ENCODE measurements at regions not wholly inside any gene's neighbourhood (a gene's known extent, or its start where the extent isn't known, plus 50 kb on each side); places are given as distances from the start of the nearest gene placed in this dataset.

- H3K27ac ChIP-seq = peak overlapping the region; percentile 8 to 21
- TF ChIP-seq CTCF (IDR thresholded peaks at IDR 0.05) = no peak
- no peak overlapping the region for H3K4me3 ChIP-seq
- no peaks in the 10 kb centered on the region for H3K9me3 ChIP-seq
- intact Hi-C loops (cut with DNase I; ENCODE audit: low total_unique reads) = no loop called here
- H3K27me3 ChIP-seq = no peaks in the 10 kb centered on the region
- peaks cover 0 to 6% (median 2%) of the 10 kb centered on the region in 4 donors for H3K4me1 ChIP-seq
- no peaks in the 10 kb centered on the region for H3K36me3 ChIP-seq
- DNase-seq = peak in 1 of 2 donors; percentile 33
Measured at GRCh38 chr12:19979584-19979983, 388.8 kb upstream of the PDE3A start.

GRCh38 chr12:19981944-19982343 lies 386.4 kb upstream of the PDE3A start:
- intact Hi-C loops (cut with DNase I; ENCODE audit: low total_unique reads) = no loop called here
- Histone ChIP-seq H3K4me3 (no peak overlapping the region), H3K9me3 (no peaks in the 10 kb centered on the region), H3K27me3 (no peaks in the 10 kb centered on the region), H3K36me3 (no peaks in the 10 kb centered on the region), H3K4me1 (peaks cover 0 to 6% (median 2%) of the 10 kb centered on the region in 4 donors), H3K27ac (no peak overlapping the region)
- no peak for DNase-seq
- TF ChIP-seq CTCF (IDR thresholded peaks at IDR 0.05) = no peak

DNA sequence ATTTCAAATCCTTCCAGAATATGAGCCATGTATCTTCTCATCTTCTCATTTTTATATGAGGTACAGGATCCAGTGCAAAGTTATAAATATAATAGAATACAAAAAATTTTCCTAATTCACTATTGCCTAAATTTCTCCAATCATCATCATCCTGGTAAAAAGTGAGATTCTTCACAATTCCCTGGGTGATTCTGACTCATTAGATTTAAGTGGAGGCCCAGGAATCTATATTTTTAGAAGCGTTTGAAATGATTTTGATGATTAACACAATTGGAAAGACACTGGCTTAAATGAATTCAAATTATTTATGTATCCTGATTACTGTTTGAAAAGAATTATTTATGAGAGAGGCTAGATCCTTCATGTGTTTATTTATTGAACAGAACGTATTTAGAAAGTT lies 380.3 kb upstream of the PDE3A start:
- H3K36me3 ChIP-seq = no peaks in the 10 kb centered on the region
- no peaks in the 10 kb centered on the region for H3K27me3 ChIP-seq
- no peak for DNase-seq
- TF ChIP-seq CTCF (IDR thresholded peaks at IDR 0.05) = no peak
- peak overlapping the region; percentile 44 to 49 for H3K27ac ChIP-seq
- no peak overlapping the region for H3K4me3 ChIP-seq
- intact Hi-C loops (cut with DNase I; ENCODE audit: low total_unique reads) = no loop called here
- no peaks in the 10 kb centered on the region for H3K9me3 ChIP-seq
- peaks cover 0 to 46% (median 16%) of the 10 kb centered on the region in 4 donors for H3K4me1 ChIP-seq

- intact Hi-C loops (cut with DNase I; ENCODE audit: low total_unique reads) = no loop called here
- Histone ChIP-seq H3K4me3 (no peak overlapping the region), H3K4me1 (peaks cover 0 to 46% (median 16%) of the 10 kb centered on the region in 4 donors), H3K9me3 (no peaks in the 10 kb centered on the region), H3K27ac (peak overlapping the region; percentile 44 to 49), H3K36me3 (no peaks in the 10 kb centered on the region), H3K27me3 (no peaks in the 10 kb centered on the region)
- TF ChIP-seq CTCF (IDR thresholded peaks at IDR 0.05) = no peak
- DNase-seq = no peak
Measured at GRCh38 chr12:19988459-19988873, 379.9 kb upstream of the PDE3A start.

DNA sequence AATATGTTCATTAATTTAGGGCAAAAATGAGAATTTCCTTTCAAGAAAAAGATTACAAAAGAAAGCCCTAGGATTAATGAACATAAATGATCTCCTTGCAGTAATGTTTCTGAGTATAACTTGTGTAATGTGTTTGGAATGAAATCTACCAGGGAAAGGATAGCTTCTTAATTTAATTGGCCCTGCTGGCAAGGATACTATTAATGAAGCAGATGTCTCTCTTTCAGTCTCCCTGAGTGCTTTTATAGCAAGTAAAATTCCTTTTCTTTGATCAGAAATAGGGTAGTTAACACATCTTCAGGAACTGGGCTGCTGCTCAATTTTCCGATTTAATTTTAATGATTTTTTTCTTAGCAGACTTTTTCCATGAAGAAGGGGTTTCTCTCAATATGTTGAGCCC lies 379.4 kb upstream of the PDE3A start:
- no peak overlapping the region for H3K4me3 ChIP-seq
- peak overlapping the region; percentile 44 to 49 for H3K27ac ChIP-seq
- no peak for DNase-seq

More for the DNA sequence above, 379.4 kb upstream of the PDE3A start:
- Histone ChIP-seq H3K9me3 (no peaks in the 10 kb centered on the region), H3K27me3 (no peaks in the 10 kb centered on the region), H3K36me3 (no peaks in the 10 kb centered on the region), H3K4me1 (peaks cover 0 to 46% (median 16%) of the 10 kb centered on the region in 4 donors)
- TF ChIP-seq CTCF (IDR thresholded peaks at IDR 0.05) = no peak
- intact Hi-C loops (cut with DNase I; ENCODE audit: low total_unique reads) = no loop called here
